HG03175 (cell line): ENCODE measurements at regions not wholly inside any gene's neighbourhood (a gene's known extent, or its start where the extent isn't known, plus 50 kb on each side); places are given as distances from the start of the nearest gene placed in this dataset.

ENCODE experiments used
- ATAC-seq: cut with Tn5 transposase; IDR thresholded peaks from one replicate; pipeline ENCODE4 v1.9.1; 2021; ENCODE audit warnings: mild to moderate bottlenecking, moderate library complexity; ENCODE audit not compliant: unreplicated experiment

DNA sequence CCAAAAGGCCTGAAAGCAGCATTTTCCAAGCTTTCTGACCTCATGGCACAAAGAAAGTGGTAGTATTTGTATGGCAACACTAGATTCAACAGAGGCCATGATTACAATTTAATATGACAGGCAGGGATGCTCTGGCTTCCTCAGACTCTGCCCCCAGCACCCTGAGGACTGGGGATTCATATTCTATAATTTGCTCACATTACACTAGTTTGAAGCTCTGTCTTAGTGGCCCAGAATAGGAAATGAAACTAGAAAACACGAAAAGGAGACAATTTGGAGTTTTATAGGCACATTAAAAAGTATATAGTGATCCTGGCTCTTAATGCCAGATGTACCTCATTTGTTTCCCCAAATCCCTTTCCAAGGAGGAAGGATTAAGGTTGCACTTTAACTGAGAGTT lies 173.0 kb upstream of the STK17B start:
- ATAC-seq, result no peak

DNA sequence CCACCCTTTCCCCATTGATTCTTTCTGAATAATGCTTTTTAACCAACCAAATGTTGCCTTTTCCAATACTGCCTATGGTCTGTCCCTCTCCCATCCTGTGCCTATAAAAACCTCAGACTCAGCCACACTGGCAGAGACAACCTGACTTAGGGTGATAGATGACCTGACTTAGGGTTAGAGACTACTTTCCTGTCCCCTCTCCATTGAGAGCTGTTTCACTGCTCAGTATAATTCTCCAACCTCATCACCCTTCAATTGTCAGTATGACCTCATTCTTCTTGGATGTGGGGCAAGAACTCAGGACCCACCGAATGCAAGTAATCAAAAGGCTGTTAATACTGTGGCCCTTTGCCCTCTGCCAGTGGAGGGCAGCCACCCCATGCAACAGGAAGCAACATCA lies 182.3 kb upstream of the STK17B start:
- ATAC-seq, result no peak

- no peak for ATAC-seq
Measured at GRCh38 chr2:196354186-196354585, 182.8 kb upstream of the STK17B start.

GRCh38 chr2:196356332-196356731 lies 185.0 kb upstream of the STK17B start:
- ATAC-seq, result no peak

DNA sequence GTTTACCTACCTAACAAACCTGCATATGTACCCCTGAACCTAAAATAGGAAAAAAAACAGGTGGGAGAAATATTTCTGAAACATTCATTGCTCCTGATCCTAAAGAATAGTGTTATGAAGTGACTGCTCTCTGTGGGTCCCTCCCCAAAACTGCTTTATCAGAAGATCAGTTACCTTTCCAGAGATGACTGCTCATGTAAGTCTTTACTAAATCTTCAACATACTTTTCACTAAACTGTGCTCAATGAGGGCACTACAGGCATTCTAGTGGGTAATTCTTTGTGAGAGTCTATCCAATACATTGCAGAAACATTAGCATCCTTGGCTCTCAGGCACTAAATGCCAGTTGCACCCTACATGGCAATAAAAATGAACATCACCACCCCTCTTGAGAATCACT lies 189.3 kb upstream of the STK17B start:
- ATAC-seq, result no peak

DNA sequence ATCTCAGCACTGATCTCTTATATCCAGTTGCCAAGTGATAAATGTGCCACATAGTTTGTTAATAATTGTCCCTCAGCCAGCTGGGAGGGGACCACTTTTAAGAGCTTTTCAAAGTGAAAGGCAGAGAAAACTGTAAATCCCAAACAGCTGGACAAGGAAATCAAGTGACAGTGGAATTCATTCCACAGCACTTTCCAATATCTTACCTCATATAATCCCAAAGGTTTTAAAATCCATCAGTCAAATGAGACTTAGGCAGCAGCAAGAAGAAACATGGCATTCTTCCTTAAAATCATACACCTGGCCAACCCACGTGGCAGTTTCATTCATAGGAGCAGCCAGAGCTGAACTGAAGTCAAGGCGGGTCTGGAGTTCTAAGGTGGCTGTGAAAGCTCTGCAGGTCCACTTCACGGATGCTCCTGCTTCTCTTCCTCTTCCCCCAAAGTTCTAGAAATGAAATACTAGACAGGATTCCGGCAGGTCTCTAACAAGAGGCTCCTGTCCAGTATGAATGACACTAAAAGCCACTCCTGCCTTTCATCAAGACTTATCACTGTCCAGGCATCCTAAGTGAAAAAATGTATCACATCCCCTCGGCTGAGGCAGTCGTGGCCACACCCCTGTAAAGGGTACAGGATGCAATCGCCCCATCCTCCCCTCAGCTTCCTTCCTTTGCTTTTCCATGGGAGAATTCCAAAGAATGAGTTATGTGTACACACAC lies 190.4 kb upstream of the STK17B start:
- ATAC-seq, result no peak

- ATAC-seq, result no peak
Measured at GRCh38 chr2:196362973-196363549, 191.7 kb upstream of the STK17B start.

DNA sequence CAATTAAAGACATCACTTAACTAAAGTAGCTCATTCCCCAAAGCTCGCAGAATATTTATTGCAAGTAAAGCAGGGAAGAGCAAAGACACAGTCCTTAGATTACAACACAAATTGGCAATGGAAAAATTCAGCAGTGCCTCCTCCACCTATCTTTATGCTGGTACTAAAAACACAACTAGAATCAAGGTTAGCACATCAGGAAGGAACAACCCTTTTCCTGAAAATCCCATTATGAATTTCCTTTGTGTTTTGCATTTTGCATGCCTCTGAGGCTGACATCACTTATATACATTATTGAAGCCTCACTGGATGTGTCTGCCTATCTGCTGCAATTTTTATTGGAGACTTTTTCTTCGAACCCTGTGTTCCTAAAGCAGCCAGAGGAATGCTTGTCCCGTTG lies 193.8 kb upstream of the STK17B start:
- ATAC-seq, result no peak

GRCh38 chr2:196365923-196366322 lies 194.5 kb upstream of the STK17B start:
- ATAC-seq, result no peak

GRCh38 chr2:196367633-196368032 lies 196.3 kb upstream of the STK17B start:
- no peak for ATAC-seq

- no peak for ATAC-seq
Measured at GRCh38 chr2:196368546-196369225, 197.3 kb upstream of the STK17B start.

DNA sequence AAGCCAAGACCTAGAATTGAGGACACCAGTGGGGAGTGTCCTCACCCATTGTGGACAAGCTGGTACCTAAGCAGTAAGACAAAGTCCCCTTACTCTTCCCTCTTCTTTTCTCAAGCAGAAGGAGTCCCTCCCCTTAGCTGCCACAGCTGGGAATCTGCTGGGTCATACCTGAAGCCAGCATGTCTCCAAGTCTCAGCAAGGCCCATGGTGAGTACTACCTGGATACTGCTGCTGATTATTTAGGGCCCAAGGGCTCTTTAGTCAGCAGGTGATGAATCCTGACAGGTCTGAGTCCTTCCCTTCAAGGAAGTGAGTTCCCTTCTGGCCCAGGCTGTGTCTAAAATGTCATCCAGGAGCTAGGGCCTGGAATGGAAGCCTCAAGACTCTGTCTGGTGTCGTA lies 198.6 kb upstream of the STK17B start:
- ATAC-seq, result no peak

DNA sequence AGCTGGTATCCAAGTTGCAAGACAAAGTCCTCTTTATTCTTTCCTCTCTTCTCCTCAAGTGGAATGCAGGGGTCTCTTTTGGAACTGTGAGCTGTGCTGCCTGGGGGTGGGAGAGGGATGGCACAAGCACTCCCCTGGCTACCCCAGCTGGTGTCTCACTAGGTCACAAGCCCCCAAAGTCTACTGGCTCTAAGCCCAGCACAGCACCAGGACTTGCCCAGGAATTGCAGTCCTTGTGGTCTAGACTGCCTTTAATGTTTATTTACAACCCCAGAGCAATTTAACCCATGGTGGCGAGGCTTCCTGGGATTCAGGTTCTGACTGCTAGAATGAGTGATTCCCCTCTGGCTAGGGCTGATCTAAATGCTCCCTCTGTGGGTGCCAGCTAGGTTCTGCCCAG lies 199.0 kb upstream of the STK17B start:
- no peak for ATAC-seq

GRCh38 chr2:196372276-196372809 lies 201.0 kb upstream of the STK17B start:
- no peak for ATAC-seq

GRCh38 chr2:196372811-196373664 lies 201.7 kb upstream of the STK17B start:
- ATAC-seq, result no peak

DNA sequence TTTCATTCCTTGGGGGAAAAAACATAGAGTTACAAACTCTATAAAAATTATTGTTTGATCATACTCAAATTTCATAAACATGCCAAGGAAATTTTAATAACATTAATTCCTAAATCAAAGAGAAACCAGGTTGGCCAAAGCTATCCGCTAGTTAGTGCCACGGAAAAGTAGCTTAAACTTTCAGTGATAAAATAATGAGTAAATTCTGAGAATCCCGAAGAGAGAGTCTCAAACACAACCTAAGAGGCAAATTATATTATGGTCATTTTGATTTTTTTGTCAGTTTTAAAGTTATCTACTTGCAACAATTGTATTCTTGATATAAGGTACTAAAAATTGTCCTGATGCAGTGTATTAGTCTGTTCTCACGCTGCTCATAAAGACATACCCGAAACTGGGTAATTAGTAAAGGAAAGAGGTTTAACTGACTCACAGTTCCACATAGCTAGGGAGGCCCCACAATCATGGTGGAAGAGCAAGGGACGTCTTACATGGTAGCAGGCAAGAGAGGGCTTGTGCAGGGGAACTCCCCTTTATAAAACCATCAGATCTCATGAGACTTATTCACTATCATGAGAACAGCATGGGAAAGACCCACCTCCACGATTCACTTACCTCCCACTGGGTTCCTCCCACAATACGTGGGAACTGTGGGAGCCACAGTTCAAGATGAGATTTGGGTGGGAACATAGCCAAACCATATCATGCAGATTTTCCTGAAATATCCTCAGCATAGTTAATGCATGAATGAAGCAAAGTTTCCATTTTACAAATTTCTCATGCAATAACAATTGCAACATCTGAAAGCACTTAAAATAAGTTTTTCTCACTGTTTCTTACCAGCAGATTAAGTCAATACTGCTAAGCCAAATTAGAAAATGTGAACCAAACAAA lies 205.9 kb upstream of the STK17B start:
- peak; percentile 44 for ATAC-seq

- no peak for ATAC-seq
Measured at GRCh38 chr2:196379600-196379999, 208.2 kb upstream of the STK17B start.

DNA sequence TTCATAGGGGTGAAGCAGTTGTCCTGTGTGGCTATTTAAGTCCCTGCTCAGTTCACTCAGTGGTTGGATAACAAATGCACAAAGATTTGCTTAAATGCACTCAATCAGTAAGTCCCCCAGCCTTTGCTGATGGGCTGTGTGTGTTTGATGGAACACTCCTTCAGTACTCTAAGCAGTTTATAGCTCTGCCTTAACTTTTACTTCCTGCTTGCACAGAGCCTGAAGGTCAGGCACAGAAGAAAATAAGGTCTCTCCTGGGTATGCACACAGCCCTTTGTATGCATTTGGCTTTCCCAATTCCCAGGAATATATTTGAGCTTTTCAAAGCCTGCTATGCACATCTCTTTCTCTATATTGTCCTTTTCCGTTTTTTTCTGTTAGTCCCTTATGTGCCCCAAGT lies 208.7 kb upstream of the STK17B start:
- no peak for ATAC-seq

DNA sequence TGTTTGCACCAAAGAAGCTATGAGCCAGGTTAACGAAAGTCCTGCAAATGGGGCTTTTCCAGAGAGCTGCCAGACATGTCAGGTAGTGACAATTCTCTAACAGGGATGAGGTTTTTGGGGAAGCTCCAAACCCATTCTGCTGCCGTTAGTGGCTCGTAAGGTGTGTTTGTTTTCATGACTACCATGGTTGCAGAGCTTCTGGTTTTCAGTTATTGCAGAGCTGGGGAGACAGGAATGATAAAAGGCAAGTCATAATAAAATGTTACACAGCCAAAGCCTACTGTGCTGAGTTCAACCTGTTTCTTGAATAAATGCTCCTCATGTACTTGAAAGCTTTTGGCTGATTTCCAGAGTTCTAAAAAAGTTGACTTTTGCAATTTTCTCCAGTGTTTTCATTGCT lies 209.2 kb upstream of the STK17B start:
- ATAC-seq, result no peak

- ATAC-seq, result no peak
Measured at GRCh38 chr2:196381464-196381863, 210.1 kb upstream of the STK17B start.
